Fibroblast of peridontal ligament (primary cell): ENCODE measurements at regions not wholly inside any gene's neighbourhood (a gene's known extent, or its start where the extent isn't known, plus 50 kb on each side); places are given as distances from the start of the nearest gene placed in this dataset.
"Not testable (repeated sequence)": the region's sequence is repeated elsewhere in the genome, so short reads cannot be mapped to it uniquely, and the experiment has no call there.

Source experiments
- DNase-seq: peaks from one replicate; pipeline ENCODE4 v3.0.0-alpha.2; 2010; ENCODE audit errors: extremely low read depth

DNA sequence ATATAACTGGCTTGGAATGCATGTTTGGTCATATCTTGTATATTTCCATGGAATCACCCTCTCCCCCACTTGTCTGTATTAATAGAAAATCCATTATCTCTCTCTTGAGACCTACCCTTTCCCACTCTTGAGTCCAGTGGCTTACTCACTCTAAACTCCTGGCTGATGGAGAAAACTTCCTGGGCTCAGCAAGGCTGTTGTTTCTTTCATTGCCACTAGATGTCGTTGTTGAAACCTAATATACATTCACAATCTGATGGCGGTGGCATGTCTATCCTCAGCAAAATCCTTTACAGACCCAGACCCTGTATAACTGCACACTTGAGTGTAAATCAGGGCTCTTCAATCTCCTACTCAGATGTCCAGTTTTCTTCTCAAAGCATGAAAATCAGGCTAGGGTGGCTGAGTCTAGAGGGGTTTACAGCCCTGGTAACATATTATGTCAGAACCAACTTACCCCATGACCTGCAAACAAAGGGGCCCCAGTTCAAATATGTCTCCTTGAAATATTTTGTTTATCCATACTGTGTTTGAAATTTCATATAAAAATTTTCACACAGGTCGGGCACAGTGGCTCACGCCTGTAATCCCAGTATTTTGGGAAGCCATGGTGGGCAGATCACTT, 70.0 kb upstream of the FAM241A start:
- peak; percentile 64 for DNase-seq

DNA sequence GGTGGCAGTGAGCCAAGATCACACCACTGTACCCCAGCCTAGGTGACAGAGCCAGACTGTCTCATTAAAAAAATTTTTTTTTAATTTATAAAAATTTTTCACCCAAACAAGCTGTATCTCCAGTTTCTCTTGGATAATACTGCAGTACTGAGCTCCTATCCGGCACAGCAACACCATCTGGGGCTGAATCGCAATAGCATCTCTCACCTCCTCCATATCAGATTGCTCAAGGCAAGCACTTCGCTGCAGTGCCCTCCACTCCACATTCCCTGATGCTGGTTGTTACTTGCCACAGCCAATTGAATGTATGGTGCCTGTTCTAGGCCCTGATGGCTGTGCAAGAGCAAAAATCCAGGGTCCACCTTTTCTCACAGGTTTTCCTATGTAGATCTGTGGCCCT, 69.3 kb upstream of the FAM241A start:
- no peak for DNase-seq

- no peak for DNase-seq
Observed at GRCh38 chr4:112076919-112077608, 68.2 kb upstream of the FAM241A start.

DNA sequence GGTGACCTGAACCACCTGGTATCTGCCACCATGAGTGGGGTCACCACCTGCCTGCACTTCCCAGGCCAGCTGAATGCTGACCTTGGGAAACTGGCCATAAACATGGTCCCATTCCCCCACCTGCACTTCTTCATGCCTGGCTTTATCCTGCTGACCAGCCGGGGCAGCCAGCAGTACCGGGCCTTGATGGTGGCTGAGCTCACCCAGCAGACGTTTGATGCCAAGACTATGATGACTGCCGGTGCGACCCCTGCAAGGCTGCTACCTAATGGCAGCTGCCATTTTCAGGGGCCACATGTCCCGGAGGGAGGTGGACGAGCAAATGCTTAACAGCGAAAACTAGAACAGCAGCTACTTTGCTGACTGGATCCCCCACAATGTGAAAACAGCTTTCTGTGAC, 67.5 kb upstream of the FAM241A start:
- DNase-seq: no peak

- DNase-seq: peak; percentile 23
Observed at GRCh38 chr4:112082954-112083586, 62.2 kb upstream of the FAM241A start.

DNA sequence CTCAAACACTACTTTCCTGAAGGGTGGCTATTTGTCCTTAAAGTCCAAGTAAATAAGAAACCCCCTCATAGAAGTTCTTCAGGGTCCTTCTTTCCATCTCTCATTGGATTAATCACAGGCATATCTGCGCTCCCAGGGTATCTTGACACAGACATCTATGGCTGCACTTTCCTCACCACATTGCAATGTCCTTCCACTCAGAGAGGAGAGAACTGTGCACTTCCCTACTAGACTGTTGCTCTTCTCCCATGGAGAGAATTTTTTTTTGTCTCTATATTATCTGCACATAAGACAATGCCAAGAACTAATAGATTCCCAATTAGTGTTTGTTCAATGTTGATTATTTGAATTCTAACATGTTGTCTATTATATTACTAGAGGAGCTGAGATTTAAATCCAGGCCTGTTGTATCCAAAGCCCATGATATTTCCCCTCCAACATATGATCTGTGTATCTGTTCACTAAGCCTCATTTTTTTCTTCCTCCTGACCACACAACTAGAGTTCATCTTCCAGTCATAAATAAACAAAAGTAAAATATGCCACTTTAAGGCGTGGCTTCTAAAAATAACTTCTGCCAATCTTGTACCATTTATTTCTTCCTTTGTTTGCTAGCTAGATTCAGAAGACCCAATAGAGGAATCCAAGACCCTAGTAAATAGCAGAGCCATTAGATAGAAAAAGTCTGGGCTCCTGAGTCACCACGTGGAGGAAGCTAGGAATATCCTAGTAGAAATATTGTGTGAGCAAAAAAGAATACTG, 61.5 kb upstream of the FAM241A start:
- DNase-seq: no peak

DNA sequence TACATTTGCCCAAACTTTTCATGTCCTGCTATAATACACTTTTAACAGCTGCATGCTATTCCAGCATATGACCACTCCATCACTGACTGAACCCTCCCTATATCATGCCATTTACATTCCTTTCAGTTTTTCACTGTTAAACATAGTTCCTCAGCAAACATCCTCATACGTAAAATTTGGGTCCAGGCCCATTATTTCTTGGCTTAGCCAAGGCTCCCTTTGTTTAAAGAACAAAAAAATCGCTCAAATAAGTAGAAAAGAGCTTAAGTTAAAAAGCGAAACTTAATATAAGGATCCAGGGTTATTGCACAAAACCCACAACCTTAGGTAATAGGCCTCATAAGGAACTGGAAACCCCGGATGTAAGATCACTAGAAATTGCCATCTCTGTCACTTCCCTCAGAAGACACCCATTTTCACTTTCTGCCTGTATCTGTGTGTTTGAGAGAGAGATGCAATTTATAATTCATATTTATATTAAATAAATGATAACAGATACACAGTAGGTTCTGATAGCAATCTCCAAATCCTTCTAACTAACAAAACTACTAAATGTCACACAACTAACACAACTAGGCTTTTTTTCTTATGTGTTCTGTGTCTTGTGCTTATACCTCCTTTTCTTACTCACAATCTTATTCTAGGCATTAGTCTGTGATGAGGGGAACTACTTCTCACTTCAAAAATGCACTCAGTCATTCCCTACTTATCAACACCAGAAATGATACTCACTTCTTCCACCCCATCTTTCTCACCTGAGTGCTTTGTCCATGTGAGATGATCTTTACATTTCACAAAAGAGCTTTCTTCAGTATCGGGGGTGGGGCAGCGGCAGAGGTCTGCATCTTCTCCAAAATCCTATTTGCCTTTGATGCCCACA, 59.9 kb upstream of the FAM241A start:
- no peak for DNase-seq

- no peak for DNase-seq
Observed at GRCh38 chr4:112086036-112086434, 59.2 kb upstream of the FAM241A start.

DNA sequence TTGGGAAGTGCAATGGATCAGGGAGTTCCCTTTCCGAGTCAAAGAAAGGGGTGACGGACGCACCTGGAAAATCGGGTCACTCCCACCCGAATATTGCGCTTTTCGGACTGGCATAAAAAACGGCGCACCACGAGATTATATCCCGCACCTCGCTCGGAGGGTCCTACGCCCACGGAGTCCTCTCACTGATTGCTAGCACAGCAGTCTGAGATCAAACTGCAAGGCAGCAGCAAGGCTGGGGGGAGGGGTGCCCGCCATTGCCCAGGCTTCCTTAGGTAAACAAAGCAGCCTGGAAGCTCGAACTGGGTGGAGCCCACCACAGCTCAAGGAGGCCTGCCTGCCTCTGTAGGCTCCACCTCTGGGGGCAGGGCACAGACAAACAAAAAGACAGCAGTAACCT, 58.6 kb upstream of the FAM241A start:
- DNase-seq: not testable (repeated sequence)

DNA sequence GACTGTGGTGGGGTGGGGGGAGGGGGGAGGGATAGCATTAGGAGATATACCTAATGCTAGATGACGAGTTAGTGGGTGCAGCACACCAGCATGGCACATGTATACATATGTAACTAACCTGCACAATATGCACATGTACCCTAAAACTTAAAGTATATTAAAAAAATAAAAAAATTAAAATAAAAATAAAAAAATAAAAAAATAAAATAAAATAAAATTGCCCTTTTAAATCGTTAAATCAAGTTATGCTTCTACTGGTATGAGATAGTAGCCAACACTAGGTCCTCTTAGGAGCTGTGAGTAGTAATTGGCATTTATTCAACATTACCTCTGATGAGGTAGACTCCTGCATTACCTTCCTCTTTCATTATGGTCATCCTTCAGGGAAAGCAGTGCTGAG, 52.9 kb upstream of the FAM241A start:
- DNase-seq: not testable (repeated sequence)

DNA sequence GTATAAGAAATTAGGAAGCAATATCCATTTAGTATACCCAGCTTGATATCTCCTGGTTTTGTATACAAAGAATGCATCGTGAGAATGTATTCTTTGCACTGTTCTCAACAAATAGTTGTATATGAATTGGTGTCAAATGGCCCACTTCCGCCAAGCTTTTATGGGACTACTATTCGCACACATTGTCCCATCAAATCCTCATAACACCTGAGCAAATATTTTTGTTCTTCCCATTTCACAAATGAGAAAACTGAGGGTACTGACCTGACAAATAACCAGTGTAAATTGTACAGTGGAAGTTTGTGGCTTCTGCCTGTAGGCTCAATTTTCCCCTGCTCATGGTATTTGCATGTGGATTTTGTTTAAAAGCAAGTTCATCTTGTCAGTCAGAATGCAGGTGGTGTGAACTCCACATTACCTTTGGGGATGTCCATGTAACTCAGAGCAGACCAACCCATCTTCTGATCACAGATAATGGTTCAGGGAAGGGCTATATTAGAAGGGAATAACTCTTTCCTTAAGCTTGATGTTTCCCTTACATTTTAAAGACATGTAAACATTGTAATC, 51.5 kb upstream of the FAM241A start:
- no peak for DNase-seq

DNA sequence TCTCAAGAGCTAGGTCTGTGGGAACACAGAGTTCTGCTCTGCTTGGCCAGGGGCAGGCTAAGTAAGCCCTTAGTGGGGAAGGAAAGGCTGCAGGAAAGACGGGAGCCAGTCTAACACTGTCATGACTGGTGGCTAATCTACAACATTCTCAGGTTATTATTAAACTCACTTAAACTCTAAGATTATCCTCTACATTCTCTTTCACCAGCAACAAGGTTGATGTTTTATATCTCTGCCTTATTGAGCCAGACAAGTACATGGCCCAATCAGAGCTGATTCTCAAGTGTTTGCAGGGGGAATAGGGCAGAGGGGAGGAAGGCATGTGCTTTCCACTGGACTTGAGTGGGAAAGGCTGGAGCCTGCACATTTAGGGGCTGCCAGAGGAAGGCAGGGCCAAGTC, 50.9 kb upstream of the FAM241A start:
- DNase-seq: no peak
